Astrocyte of the cerebellum (primary cell): ENCODE measurements at regions not wholly inside any gene's neighbourhood (a gene's known extent, or its start where the extent isn't known, plus 50 kb on each side); places are given as distances from the start of the nearest gene placed in this dataset.

Source experiments
- DNase-seq: peaks from one replicate; pipeline ENCODE4 v3.0.0-alpha.2; 2011; ENCODE audit warnings: low read depth
- H3K4me3 ChIP-seq: 2 replicates; pipeline ENCODE4 v1.5.1; 2011; ENCODE audit warnings: mild to moderate bottlenecking, low read depth, low read length, moderate library complexity
- in situ Hi-C: cut with HindIII; loops from 2 replicates; pipeline ENCODE4 v1.10.0; 2017; ENCODE audit warnings: low sequenced_read_pairs
- TF ChIP-seq, protein P1 (sequence below): IDR thresholded peaks from 2 replicates; pipeline ENCODE4 v1.5.1; 2012; ENCODE audit warnings: low read length, low read depth, moderate library complexity, mild to moderate bottlenecking; ENCODE audit errors: missing control alignments

DNA sequence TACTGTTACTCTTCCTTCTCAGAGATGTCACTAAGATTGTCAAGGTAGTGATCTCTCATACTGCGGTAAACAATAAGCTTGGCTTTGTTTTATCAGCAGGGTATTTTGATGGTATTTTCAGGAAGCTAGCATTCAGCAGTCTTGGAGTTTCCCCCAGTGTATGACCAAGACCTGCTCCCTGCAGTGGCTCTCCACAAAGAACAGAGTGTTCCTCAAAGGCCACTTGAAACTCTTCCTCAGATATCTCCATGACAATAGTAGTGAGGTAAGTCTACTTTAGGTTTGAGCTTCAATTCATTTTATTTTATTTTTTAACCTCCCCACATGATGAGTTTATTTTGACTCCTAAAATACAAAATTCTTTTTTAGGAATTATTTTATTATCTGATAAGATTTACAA, 74.0 kb upstream of the G2E3 start:
- DNase-seq, result no peak
- H3K4me3 ChIP-seq, result no peak overlapping the region
- in situ Hi-C loops, result no loop called here
- TF ChIP-seq, protein P1, sequence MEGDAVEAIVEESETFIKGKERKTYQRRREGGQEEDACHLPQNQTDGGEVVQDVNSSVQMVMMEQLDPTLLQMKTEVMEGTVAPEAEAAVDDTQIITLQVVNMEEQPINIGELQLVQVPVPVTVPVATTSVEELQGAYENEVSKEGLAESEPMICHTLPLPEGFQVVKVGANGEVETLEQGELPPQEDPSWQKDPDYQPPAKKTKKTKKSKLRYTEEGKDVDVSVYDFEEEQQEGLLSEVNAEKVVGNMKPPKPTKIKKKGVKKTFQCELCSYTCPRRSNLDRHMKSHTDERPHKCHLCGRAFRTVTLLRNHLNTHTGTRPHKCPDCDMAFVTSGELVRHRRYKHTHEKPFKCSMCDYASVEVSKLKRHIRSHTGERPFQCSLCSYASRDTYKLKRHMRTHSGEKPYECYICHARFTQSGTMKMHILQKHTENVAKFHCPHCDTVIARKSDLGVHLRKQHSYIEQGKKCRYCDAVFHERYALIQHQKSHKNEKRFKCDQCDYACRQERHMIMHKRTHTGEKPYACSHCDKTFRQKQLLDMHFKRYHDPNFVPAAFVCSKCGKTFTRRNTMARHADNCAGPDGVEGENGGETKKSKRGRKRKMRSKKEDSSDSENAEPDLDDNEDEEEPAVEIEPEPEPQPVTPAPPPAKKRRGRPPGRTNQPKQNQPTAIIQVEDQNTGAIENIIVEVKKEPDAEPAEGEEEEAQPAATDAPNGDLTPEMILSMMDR, result no peak

DNA sequence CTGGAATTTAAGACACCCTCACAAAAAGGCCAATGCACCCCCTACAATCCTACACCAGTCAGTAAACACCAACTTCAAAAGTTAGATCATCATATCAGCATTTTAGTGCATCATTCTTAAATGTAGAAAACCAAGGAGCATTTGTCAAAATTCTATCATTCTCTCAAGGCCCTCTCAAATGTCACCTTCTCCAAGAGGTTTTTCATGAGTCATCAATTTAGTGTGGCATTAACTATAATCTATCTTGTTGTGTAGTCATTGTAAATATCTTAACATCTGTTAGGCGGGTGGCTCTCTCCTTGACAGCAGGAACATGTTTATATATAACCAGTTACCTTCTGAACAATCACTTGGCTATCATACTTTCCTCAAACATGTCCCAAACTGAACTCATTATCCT, 62.1 kb upstream of the G2E3 start:
- no peak for DNase-seq
- TF ChIP-seq, protein P1, result no peak
- in situ Hi-C loops, result no loop called here
- no peak overlapping the region for H3K4me3 ChIP-seq

DNA sequence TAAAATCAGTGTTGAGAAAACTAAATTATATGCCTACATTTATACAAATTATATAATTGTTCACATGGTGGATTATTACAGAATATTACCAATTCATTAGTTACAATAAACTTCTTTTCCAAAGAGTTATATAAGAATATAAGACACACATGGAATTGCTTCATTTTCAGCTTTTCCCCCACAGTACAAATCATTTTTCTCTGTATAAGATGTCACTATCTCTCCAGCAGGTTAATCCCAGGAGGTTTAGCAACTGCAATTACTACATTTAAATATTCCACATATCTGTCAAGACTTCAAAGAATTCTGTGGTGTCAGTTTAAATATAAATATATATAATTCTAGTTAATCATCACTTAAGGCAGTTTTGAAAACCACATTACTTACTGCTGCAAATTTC, 59.6 kb upstream of the G2E3 start:
- DNase-seq, result no peak
- H3K4me3 ChIP-seq, result no peak overlapping the region
- TF ChIP-seq, protein P1, result no peak
- in situ Hi-C loops, result no loop called here

DNA sequence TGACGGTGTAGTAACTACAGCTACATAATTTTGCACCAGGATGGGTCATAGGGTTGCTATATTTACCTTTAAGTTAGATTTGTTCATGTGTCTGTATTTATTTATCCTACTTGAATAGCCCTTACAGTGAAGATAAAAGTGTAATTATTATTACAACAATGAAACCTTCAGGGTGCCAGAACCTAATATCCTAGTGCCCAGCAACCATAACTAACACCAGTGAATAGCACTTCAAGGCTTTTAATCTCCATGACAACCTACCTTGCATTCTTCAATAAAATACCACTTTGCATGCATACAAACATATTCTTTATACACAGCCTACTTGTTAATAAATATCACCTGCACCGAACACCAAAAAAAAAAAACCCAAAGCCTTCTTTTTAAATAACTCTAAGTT, 58.7 kb upstream of the G2E3 start:
- TF ChIP-seq, protein P1, result no peak
- DNase-seq, result no peak
- no peak overlapping the region for H3K4me3 ChIP-seq
- in situ Hi-C loops, result no loop called here

DNA sequence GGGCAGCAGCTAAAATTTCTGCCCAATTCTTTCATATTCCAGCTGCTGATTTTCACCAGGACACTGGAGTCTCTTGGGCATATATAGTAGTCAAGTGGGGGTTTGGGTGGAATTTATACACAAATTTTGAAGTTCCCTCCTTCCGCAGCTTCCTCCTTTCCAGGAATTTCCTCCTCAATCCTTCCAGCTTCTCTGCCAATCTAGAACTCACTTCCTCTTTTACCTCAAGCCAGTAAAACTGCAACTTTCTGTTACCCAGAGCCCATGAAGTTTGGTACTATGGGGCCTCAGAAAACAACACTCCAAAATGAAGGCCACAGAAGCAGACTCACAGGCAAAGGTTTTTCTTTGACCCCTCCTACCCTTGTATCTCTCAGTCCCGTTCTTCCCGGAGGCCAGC, 51.7 kb upstream of the G2E3 start:
- no peak overlapping the region for H3K4me3 ChIP-seq
- in situ Hi-C loops, result no loop called here
- DNase-seq, result no peak
- TF ChIP-seq, protein P1, result no peak
